Type B pancreatic cell (in vitro differentiated cells): ENCODE measurements at regions not wholly inside any gene's neighbourhood (a gene's known extent, or its start where the extent isn't known, plus 50 kb on each side); places are given as distances from the start of the nearest gene placed in this dataset.

ENCODE experiments used
- DNase-seq: peaks from one replicate; pipeline ENCODE4 v3.0.0; 2021; ENCODE audit warnings: mixed read lengths; ENCODE audit not compliant: unreplicated experiment; ENCODE audit errors: extremely low spot score
- H3K27ac Mint-ChIP-seq: 2 replicates; pipeline ENCODE4 v1.8.0; 2021; ENCODE audit warnings: mild to moderate bottlenecking, mixed read lengths
- H3K27me3 Mint-ChIP-seq: 2 replicates; pipeline ENCODE4 v1.8.0; 2021; ENCODE audit warnings: mixed read lengths
- H3K36me3 Mint-ChIP-seq: 2 replicates; pipeline ENCODE4 v1.8.0; 2021; ENCODE audit warnings: mixed read lengths
- H3K4me1 Mint-ChIP-seq: one replicate; pipeline ENCODE4 v1.8.0; 2021; ENCODE audit warnings: mixed read lengths; ENCODE audit not compliant: unreplicated experiment
- H3K4me3 Mint-ChIP-seq: 2 replicates; pipeline ENCODE4 v1.8.0; 2021; ENCODE audit warnings: mild to moderate bottlenecking, mixed read lengths
- H3K9me3 Mint-ChIP-seq: 2 replicates; pipeline ENCODE4 v1.8.0; 2021; ENCODE audit warnings: mixed read lengths
- TF ChIP-seq, protein P1 (sequence below): fragments of 200-600 bp; sonication (generic); conservative IDR thresholded peaks from 2 replicates; pipeline ENCODE4 v1.5.0; 2021; ENCODE audit warnings: antibody characterized with exemption, mild to moderate bottlenecking

DNA sequence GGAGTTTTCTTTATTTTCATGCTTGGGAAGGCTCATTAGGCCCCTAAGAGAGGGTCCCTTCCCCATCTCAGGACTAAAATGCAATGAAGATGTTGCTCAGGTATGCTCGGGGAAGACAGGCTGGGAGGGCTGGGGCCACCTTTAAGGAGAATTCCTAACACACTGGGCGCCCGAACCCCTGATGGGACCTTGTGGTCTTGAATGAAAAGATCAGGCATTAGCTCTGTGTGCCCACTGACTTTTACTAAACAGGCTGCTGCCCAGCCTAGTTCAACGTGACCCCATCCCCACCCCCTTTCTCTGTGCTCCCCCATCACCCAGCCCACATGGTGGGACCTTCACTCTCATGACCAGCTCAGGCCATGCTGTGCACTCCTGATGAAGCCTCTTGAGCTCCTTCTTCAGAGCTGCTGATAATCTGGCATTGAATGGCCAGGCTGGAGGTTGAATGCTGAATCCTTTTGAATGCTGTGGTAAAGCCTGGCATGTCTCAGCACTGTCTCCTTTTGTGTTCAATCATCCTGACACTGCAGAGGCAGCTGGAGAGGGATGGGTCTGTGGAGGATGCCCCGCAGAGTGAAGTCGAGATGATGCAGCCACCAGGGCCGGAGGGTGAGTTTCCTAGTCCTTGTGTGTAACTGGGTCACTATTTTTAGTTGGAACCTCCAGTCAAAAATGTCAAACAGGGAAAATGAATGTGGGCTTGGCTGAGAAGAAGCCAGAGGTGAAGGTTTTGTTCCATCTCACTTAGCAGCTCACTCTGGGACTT, 209.1 kb downstream of the UQCRFS1 start:
- Mint-ChIP-seq H3K4me1 (peaks cover 8% of the 10 kb centered on the region), H3K27me3 (no peaks in the 10 kb centered on the region), H3K36me3 (peaks cover 2% of the 10 kb centered on the region), H3K4me3 (no peak overlapping the region), H3K9me3 (no peaks in the 10 kb centered on the region), H3K27ac (no peak overlapping the region)
- no peak for DNase-seq
- TF ChIP-seq, protein P1, sequence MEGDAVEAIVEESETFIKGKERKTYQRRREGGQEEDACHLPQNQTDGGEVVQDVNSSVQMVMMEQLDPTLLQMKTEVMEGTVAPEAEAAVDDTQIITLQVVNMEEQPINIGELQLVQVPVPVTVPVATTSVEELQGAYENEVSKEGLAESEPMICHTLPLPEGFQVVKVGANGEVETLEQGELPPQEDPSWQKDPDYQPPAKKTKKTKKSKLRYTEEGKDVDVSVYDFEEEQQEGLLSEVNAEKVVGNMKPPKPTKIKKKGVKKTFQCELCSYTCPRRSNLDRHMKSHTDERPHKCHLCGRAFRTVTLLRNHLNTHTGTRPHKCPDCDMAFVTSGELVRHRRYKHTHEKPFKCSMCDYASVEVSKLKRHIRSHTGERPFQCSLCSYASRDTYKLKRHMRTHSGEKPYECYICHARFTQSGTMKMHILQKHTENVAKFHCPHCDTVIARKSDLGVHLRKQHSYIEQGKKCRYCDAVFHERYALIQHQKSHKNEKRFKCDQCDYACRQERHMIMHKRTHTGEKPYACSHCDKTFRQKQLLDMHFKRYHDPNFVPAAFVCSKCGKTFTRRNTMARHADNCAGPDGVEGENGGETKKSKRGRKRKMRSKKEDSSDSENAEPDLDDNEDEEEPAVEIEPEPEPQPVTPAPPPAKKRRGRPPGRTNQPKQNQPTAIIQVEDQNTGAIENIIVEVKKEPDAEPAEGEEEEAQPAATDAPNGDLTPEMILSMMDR = no peak

DNA sequence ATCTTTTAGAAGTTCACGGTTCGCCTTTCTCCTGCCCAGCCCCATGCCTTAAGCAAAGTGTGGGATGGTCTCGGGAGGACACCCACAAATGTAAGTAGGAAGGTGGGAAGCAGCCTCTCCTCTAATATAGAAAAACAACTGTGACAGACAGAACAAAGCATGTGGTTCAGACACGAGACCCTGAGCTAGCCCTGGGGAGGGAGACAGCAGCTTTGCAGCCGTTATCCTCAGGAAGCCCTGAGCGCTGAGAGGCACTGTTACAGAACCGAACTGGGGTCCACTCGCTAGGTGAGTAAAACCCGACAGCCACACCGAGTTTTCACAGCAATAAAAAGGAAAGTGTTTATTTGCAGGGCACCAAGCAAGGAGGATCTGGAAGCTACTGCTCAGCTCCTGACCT, 210.6 kb downstream of the UQCRFS1 start:
- peaks cover 7% of the 10 kb centered on the region for H3K9me3 Mint-ChIP-seq
- no peak for DNase-seq
- no peak overlapping the region for H3K27ac Mint-ChIP-seq
- peaks cover 3% of the 10 kb centered on the region for H3K36me3 Mint-ChIP-seq
- H3K27me3 Mint-ChIP-seq = no peaks in the 10 kb centered on the region
- no peak overlapping the region for H3K4me3 Mint-ChIP-seq
- H3K4me1 Mint-ChIP-seq = peaks cover 8% of the 10 kb centered on the region
- TF ChIP-seq, protein P1 = no peak

DNA sequence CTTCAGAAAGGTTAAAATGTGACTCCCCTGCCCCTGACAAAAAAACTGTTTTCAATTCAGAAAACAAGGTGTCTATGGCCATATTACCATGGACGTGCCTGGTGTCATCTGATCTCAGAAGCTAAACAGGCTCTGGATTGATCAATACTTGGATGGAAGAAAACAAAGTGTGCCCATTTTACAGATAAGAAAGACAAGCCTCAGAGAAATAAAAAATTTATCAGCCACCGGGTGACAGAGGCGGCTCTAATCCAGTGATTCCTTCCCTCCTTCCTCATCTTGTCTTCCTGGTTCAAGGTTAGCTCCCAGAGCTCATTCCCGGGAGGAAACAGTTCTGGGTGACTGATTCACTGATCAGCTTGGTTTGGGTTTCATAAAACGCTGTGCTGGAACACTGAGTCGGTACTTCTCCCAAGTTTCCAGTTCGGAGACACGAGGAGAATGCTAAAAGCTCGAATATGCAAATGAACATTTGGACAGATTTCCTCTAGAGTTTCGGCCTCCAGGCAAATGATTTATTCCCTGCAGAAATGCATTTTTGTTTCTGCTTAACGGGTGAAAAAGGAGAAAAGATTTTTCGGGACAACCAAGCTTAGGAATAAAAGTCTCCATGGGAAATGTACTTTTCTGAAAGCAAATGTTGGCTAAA, 211.2 kb downstream of the UQCRFS1 start:
- H3K27me3 Mint-ChIP-seq = no peaks in the 10 kb centered on the region
- no peak overlapping the region for H3K4me3 Mint-ChIP-seq
- H3K9me3 Mint-ChIP-seq = peaks cover 7% of the 10 kb centered on the region
- peaks cover 3% of the 10 kb centered on the region for H3K36me3 Mint-ChIP-seq
- H3K4me1 Mint-ChIP-seq = peaks cover 8% of the 10 kb centered on the region
- no peak overlapping the region for H3K27ac Mint-ChIP-seq
- DNase-seq = no peak
- TF ChIP-seq, protein P1 = no peak

DNA sequence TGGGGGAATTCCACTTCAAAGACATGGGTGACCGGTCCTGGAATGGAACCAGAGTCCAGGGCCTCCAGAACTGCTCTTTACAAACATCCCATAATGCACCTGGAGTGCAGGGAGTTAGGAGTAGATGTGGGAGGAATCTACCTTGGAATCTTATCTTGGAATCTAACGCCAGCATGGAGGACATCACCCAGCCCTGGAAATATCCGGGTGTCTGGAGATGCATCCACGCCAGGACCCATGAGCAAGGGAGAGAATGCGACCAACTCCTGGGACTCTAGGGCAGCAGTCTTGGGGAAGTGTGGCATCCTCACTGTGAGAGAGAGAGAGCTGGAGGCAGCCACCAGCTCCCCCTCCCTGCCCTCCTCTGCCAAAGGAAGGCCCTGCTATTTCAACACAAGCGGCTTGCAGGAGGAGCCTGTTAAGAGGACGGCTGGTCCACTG, 211.8 kb downstream of the UQCRFS1 start:
- peaks cover 7% of the 10 kb centered on the region for H3K9me3 Mint-ChIP-seq
- H3K4me1 Mint-ChIP-seq = peaks cover 8% of the 10 kb centered on the region
- TF ChIP-seq, protein P1 = no peak
- H3K4me3 Mint-ChIP-seq = no peak overlapping the region
- DNase-seq = no peak
- peaks cover 3% of the 10 kb centered on the region for H3K36me3 Mint-ChIP-seq
- no peaks in the 10 kb centered on the region for H3K27me3 Mint-ChIP-seq
- no peak overlapping the region for H3K27ac Mint-ChIP-seq

DNA sequence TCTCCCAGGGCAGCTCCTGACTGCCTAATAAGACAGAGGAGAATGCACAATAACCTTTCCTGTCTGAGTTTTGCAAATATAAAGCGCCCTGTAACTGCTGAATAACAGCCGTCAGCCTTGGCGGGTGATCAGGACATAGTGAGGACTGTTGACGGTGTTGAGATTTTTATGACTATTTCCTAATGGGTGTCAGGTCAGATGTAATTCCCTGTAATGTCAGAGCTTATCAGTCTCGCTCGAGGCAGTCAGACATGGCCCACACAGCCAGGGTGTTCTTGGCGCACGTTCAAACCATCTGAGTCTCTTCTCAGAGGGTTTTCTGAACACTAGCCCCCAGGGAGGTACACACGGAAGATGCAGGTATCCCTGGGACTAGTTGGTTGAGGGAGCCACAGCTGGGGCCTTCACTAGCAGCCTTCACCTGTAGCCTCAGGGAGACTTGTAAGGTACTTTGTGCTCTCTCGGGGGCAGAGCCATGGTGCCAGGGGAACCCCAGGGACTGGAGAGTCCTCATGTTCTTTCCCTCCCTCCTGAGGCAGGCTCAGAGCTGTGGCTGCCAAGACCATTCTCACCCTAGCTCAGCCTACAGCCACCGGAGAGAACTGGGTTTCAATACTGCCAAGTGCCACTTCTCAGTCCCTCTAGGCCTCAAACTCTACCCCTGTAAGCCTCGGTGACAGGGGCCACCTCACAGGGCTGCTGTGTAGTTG, 213.1 kb downstream of the UQCRFS1 start:
- DNase-seq = no peak
- H3K4me3 Mint-ChIP-seq = no peak overlapping the region
- TF ChIP-seq, protein P1 = no peak
- no peak overlapping the region for H3K27ac Mint-ChIP-seq
- H3K36me3 Mint-ChIP-seq = peaks cover 3% of the 10 kb centered on the region
- peaks cover 8% of the 10 kb centered on the region for H3K4me1 Mint-ChIP-seq
- H3K9me3 Mint-ChIP-seq = peaks cover 11% of the 10 kb centered on the region
- no peaks in the 10 kb centered on the region for H3K27me3 Mint-ChIP-seq
